Astrocyte of the spinal cord (primary cell): ENCODE measurements at regions not wholly inside any gene's neighbourhood (a gene's known extent, or its start where the extent isn't known, plus 50 kb on each side); places are given as distances from the start of the nearest gene placed in this dataset.

Experiments
- DNase-seq: peaks from one replicate; pipeline ENCODE4 v3.0.0; 2011; ENCODE audit warnings: low read depth, low spot score
- H3K4me3 ChIP-seq: 2 replicates; pipeline ENCODE4 v1.5.1; 2011; ENCODE audit warnings: low read depth, mild to moderate bottlenecking, low read length, moderate library complexity
- in situ Hi-C: cut with HindIII; loops from 2 replicates; pipeline ENCODE4 v1.10.0; 2017; ENCODE audit warnings: low sequenced_read_pairs
- TF ChIP-seq, protein P1 (sequence below): IDR thresholded peaks from 2 replicates; pipeline ENCODE4 v1.5.1; 2012; ENCODE audit warnings: low read depth, mild to moderate bottlenecking, low read length, inconsistent platforms

DNA sequence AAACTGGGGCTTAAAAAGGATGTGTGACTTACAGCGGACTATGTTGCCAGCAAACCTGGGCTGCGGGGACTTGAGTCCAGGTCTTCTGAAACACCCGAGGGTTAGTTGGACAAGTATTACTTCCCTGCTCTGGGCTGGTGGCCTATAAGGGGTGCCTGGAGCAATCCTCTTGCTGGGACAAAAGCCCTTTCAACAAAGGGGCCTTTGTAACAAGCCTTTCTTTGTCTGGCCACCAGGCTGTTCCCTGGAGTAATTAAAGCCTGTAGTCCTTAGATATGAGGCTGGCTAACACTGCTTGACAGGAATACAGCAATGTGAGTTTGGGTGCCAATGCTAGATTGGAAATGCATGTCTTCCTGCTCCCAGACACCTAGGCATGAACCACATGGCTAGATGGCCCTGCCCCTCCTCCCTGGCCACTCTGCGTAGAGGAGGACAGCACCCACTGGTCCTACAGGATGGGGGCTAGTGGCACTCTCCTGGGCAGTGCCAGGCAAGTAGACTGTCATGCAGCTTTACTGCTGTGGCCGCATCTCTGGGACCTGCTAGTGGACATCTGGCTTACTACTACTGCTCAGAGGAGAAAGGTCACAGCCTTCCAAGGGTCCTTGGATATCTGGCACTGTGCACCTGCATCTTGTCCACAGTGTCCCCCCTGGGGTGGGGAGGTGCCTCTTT is 343.1 kb downstream of the ZSWIM6 start:
- TF ChIP-seq, protein P1, sequence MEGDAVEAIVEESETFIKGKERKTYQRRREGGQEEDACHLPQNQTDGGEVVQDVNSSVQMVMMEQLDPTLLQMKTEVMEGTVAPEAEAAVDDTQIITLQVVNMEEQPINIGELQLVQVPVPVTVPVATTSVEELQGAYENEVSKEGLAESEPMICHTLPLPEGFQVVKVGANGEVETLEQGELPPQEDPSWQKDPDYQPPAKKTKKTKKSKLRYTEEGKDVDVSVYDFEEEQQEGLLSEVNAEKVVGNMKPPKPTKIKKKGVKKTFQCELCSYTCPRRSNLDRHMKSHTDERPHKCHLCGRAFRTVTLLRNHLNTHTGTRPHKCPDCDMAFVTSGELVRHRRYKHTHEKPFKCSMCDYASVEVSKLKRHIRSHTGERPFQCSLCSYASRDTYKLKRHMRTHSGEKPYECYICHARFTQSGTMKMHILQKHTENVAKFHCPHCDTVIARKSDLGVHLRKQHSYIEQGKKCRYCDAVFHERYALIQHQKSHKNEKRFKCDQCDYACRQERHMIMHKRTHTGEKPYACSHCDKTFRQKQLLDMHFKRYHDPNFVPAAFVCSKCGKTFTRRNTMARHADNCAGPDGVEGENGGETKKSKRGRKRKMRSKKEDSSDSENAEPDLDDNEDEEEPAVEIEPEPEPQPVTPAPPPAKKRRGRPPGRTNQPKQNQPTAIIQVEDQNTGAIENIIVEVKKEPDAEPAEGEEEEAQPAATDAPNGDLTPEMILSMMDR, result no peak

DNA sequence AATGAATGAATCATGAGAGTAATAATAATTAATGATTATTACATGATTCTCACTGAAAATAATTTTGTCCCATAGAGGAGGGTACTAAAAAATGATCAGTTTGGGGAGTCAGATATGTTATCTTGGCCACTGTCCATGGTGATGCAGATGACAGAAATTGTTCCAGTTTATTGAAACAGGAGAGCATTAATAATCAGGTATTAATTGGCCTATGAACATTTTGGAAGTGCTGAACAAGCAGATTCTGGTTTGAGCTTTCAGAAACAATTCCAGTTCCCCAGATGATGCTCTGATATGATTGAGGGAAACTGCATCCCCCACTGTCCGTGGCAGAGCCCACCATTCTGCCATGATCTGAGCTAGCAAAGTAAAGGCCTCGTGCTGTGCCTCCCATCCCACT is 345.2 kb downstream of the ZSWIM6 start:
- in situ Hi-C loops, result no loop called here
- no peak for DNase-seq
- TF ChIP-seq, protein P1, result no peak
- H3K4me3 ChIP-seq, result no peak overlapping the region

More for the DNA sequence above, 343.1 kb downstream of the ZSWIM6 start:
- no peak overlapping the region for H3K4me3 ChIP-seq
- in situ Hi-C loops, result no loop called here
- DNase-seq, result no peak

DNA sequence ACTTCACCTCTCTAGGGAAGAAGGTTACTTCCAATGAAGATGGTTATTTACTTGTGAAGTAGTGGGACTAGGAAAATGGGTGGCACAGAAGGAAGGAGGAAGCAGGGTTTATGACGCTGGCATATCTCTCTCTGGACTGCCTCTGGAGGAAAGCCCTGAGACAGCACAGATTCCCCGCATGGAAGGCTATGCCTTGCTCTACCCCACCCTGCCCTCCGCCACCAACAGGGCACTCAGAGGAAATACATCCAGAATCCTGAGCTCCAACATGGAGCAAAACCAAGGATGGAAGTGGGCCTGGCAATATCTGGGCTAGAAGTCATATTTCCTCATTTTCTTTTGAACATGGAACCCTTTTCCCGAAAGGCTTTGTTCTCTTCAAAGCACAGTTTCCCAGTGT is 346.9 kb downstream of the ZSWIM6 start:
- H3K4me3 ChIP-seq, result no peak overlapping the region
- no peak for DNase-seq
- TF ChIP-seq, protein P1, result no peak
- in situ Hi-C loops, result no loop called here

DNA sequence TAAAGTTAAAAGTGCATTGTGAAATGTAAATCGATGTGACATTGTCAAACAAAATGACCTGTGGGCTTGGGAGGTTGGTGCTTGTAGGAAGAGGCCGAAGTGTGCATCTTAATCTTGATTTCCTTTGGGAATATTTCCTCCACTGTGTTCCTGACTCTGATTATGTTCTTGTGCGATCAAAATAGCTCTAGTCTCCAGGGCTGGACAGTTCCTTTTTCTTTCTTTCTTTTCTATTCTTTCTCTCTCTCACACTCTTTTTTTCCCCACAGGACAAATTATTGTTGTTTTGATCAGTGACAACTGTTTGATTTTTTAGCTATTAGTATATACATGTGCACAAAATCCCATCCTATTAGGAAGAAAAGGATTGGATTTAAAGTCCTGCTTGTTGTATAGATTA is 347.5 kb downstream of the ZSWIM6 start:
- no peak overlapping the region for H3K4me3 ChIP-seq
- DNase-seq, result no peak
- in situ Hi-C loops, result no loop called here
- TF ChIP-seq, protein P1, result no peak

DNA sequence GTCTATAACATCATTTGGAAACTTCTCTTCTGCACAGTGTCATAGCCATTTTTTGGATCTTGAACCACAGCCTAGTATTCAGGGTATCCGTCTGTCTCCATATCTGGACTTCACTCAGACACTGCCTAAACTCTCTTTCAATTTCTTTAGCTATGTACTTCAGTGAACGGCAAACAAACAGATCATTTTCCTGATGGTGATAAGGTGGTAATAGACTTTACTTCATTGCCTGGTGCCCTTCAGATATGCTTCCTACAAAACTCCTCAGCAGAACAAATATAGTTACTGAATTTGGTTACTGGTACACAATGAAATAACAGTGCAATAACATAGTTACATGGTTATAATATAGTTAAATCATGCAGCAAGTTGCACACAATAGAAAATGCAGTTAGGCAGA is 348.2 kb downstream of the ZSWIM6 start:
- DNase-seq, result no peak
- TF ChIP-seq, protein P1, result no peak

DNA sequence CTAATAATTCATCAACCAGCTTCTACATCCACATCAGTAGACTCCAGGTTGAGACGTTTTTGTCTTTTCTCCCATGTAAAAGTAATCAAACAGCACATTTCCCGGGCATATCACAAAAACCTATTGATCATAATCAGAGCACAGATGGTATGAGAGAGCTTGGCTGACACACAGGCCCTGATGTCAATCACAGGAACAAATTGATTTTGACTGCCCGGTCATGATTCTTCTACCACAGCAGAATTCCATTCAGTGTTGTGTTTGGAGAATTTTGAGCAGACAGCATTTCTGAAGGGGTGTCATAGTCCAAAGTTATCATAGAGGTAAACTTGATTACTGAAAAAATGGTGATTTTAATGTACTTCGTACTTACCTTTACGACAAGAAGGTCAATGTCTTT is 351.1 kb downstream of the ZSWIM6 start:
- in situ Hi-C loops, result no loop called here
- TF ChIP-seq, protein P1, result no peak
- DNase-seq, result no peak
- no peak overlapping the region for H3K4me3 ChIP-seq

More for the DNA sequence above, 348.2 kb downstream of the ZSWIM6 start:
- no peak overlapping the region for H3K4me3 ChIP-seq
- in situ Hi-C loops, result no loop called here

DNA sequence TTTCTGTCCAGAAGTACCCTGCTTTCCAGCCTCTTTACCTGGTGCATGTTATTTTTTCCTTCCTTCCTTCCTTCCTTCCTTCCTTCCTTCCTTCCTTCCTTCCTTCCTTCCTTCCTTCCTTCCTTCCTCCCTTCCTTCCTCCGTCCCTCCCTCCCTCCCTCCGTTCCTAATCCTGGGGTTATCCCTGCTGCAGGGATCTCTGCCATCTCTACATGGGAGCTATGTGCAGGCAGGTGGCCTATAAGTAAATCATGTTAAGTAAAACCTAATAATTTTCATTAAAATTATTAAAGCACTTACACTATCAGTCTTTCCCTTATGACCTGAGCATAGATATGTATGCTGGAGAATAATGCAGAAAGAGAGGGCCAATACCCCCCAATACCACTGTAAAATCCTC is 351.9 kb downstream of the ZSWIM6 start:
- TF ChIP-seq, protein P1, result no peak
- no peak for DNase-seq
- no peak overlapping the region for H3K4me3 ChIP-seq
- in situ Hi-C loops, result no loop called here
